RWPE2 (cell line): ENCODE measurements at regions not wholly inside any gene's neighbourhood (a gene's known extent, or its start where the extent isn't known, plus 50 kb on each side); places are given as distances from the start of the nearest gene placed in this dataset.
"Not testable (repeated sequence)": the region's sequence is repeated elsewhere in the genome, so short reads cannot be mapped to it uniquely, and the experiment has no call there.

Experiments
- ATAC-seq: fragments of 200-7000 bp; cut with Tn5 transposase; 3 replicates; pipeline ENCODE4 v1.9.1; 2021; ENCODE audit warnings: low read depth
- DNase-seq: peaks from one replicate; pipeline ENCODE4 v3.0.0-alpha.2; 2020; ENCODE audit warnings: low spot score
- H3K27ac ChIP-seq: fragments of 450-650 bp; 2 replicates; pipeline ENCODE4 v1.5.1; 2017; ENCODE audit warnings: mild to moderate bottlenecking; ENCODE audit not compliant: poor library complexity, severe bottlenecking
- H3K27me3 ChIP-seq: fragments of 250-450 bp; sonication (Bioruptor Pico); 2 replicates; pipeline ENCODE4 v1.5.1; 2021; ENCODE audit warnings: mild to moderate bottlenecking, moderate library complexity; ENCODE audit not compliant: insufficient read depth, poor library complexity, severe bottlenecking
- H3K36me3 ChIP-seq: fragments of 250-450 bp; sonication (Bioruptor Pico); 2 replicates; pipeline ENCODE4 v1.5.1; 2020; ENCODE audit warnings: low read depth, mild to moderate bottlenecking, moderate library complexity
- H3K4me1 ChIP-seq: fragments of 250-450 bp; sonication (Bioruptor Pico); 2 replicates; pipeline ENCODE4 v1.5.1; 2021; ENCODE audit warnings: mild to moderate bottlenecking, moderate library complexity; ENCODE audit not compliant: insufficient read depth, poor library complexity, severe bottlenecking
- H3K4me3 ChIP-seq: fragments of 250-450 bp; sonication (Bioruptor Pico); 2 replicates; pipeline ENCODE4 v1.5.1; 2021; ENCODE audit warnings: mild to moderate bottlenecking, moderate library complexity; ENCODE audit not compliant: severe bottlenecking
- H3K9me3 ChIP-seq: fragments of 250-450 bp; sonication (Bioruptor Pico); 2 replicates; pipeline ENCODE4 v1.5.1; 2021; ENCODE audit warnings: mild to moderate bottlenecking, moderate library complexity; ENCODE audit not compliant: severe bottlenecking
- CTCF ChIP-seq: fragments of 450-650 bp; IDR thresholded peaks from one replicate; pipeline ENCODE4 v1.5.1; 2017; ENCODE audit warnings: mild to moderate bottlenecking, moderate library complexity; ENCODE audit not compliant: poor library complexity, severe bottlenecking

- TF ChIP-seq CTCF, result no peak
- Histone ChIP-seq H3K4me1 (no peaks in the 10 kb centered on the region), H3K36me3 (no peaks in the 10 kb centered on the region), H3K27me3 (peaks cover 24% of the 10 kb centered on the region), H3K9me3 (no peaks in the 10 kb centered on the region), H3K4me3 (no peak overlapping the region), H3K27ac (no peak overlapping the region)
- DNase-seq (no peak), ATAC-seq (no peak)
These were observed 1059.3 kb downstream of the TMEM121 start for GRCh38 chr14:106585692-106586091.

- Histone ChIP-seq H3K36me3 (no peaks in the 10 kb centered on the region), H3K4me1 (no peaks in the 10 kb centered on the region), H3K4me3 (no peak overlapping the region), H3K27me3 (peaks cover 29% of the 10 kb centered on the region), H3K27ac (no peak overlapping the region), H3K9me3 (no peaks in the 10 kb centered on the region)
- peak; percentile 57 for TF ChIP-seq CTCF
- peak; percentile 50; the same call in 1 of the 3 replicates for ATAC-seq
- DNase-seq, result no peak
These were observed 1059.8 kb downstream of the TMEM121 start for GRCh38 chr14:106586098-106586704.

GRCh38 chr14:106591539-106591938, 1065.2 kb downstream of the TMEM121 start:
- H3K4me1 ChIP-seq, H3K27ac ChIP-seq, DNase-seq, ATAC-seq, H3K9me3 ChIP-seq, H3K36me3 ChIP-seq, H3K4me3 ChIP-seq: not testable (repeated sequence)
- peaks cover 34% of the 10 kb centered on the region for H3K27me3 ChIP-seq

- not testable (repeated sequence) for H3K27ac ChIP-seq, ATAC-seq, H3K36me3 ChIP-seq, H3K4me3 ChIP-seq, DNase-seq, H3K4me1 ChIP-seq, H3K9me3 ChIP-seq
- peak; percentile 34 for TF ChIP-seq CTCF
- H3K27me3 ChIP-seq, result peaks cover 31% of the 10 kb centered on the region
These were observed 1065.9 kb downstream of the TMEM121 start for GRCh38 chr14:106592115-106592852.

GRCh38 chr14:106599209-106599608, 1072.8 kb downstream of the TMEM121 start:
- Histone ChIP-seq H3K4me1 (no peaks in the 10 kb centered on the region), H3K27me3 (peaks cover 7% of the 10 kb centered on the region), H3K9me3 (no peaks in the 10 kb centered on the region), H3K27ac (no peak overlapping the region), H3K4me3 (no peak overlapping the region), H3K36me3 (no peaks in the 10 kb centered on the region)
- no peak for TF ChIP-seq CTCF
- DNase-seq (no peak), ATAC-seq (no peak)
